GM21447 (cell line): ENCODE measurements at regions not wholly inside any gene's neighbourhood (a gene's known extent, or its start where the extent isn't known, plus 50 kb on each side); places are given as distances from the start of the nearest gene placed in this dataset.
"Not testable (repeated sequence)": the region's sequence is repeated elsewhere in the genome, so short reads cannot be mapped to it uniquely, and the experiment has no call there.

Experiments
- ATAC-seq: cut with Tn5 transposase; IDR thresholded peaks from one replicate; pipeline ENCODE4 v1.9.1; 2021; ENCODE audit not compliant: unreplicated experiment

- ATAC-seq = no peak
Observed at GRCh38 chr3:169029674-169030285, 633.7 kb downstream of the MECOM start.

GRCh38 chr3:169028716-169029115 lies 634.8 kb downstream of the MECOM start:
- no peak for ATAC-seq

GRCh38 chr3:169026543-169027182 lies 636.8 kb downstream of the MECOM start:
- no peak for ATAC-seq

- ATAC-seq = no peak
Observed at GRCh38 chr3:169022457-169022856, 641.1 kb downstream of the MECOM start.

GRCh38 chr3:169020371-169020770 lies 643.1 kb downstream of the MECOM start:
- no peak for ATAC-seq

GRCh38 chr3:169009453-169009852 lies 654.1 kb downstream of the MECOM start:
- ATAC-seq = no peak

- ATAC-seq = no peak
Observed at GRCh38 chr3:169008776-169009358, 654.6 kb downstream of the MECOM start.

GRCh38 chr3:169007145-169007544 lies 656.4 kb downstream of the MECOM start:
- no peak for ATAC-seq

GRCh38 chr3:169006398-169006797 lies 657.1 kb downstream of the MECOM start:
- ATAC-seq = not testable (repeated sequence)

- ATAC-seq = no peak
Observed at GRCh38 chr3:169002689-169003088, 660.8 kb downstream of the MECOM start.

- no peak for ATAC-seq
Observed at GRCh38 chr3:168998792-168999191, 664.7 kb downstream of the MECOM start.

GRCh38 chr3:168997488-168997887 lies 666.0 kb downstream of the MECOM start:
- ATAC-seq = no peak

- ATAC-seq = no peak
Observed at GRCh38 chr3:168996622-168997021, 666.9 kb downstream of the MECOM start.

- no peak for ATAC-seq
Observed at GRCh38 chr3:168995129-168995528, 668.4 kb downstream of the MECOM start.

GRCh38 chr3:168991803-168992202 lies 671.7 kb downstream of the MECOM start:
- no peak for ATAC-seq

- ATAC-seq = no peak
Observed at GRCh38 chr3:168990621-168991020, 672.9 kb downstream of the MECOM start.

- no peak for ATAC-seq
Observed at GRCh38 chr3:168990134-168990533, 673.4 kb downstream of the MECOM start.

GRCh38 chr3:168989396-168989795 lies 674.1 kb downstream of the MECOM start:
- ATAC-seq = no peak

- ATAC-seq = no peak
Observed at GRCh38 chr3:168988853-168989252, 674.7 kb downstream of the MECOM start.

- ATAC-seq = no peak
Observed at GRCh38 chr3:168984872-168985271, 678.6 kb downstream of the MECOM start.

GRCh38 chr3:168983046-168983445 lies 680.5 kb downstream of the MECOM start:
- ATAC-seq = no peak

GRCh38 chr3:168981396-168981795 lies 682.1 kb downstream of the MECOM start:
- ATAC-seq = no peak
